ENCODE measurements at regions not wholly inside any gene's neighbourhood (a gene's known extent, or its start where the extent isn't known, plus 50 kb on each side); places are given as distances from the start of the nearest gene placed in this dataset.

GRCh38 chr13:104034891-104035290 is 968.7 kb upstream of the SLC10A2 start:
- WGBS, 2 donors: 75 to 84% methylated on average over 2 of the region's 2 CpGs
- H3K27ac ChIP-seq: no peak overlapping the region
- no peak overlapping the region for H3K4me3 ChIP-seq
- no peak for TF ChIP-seq POLR2A (IDR thresholded peaks at IDR 0.05)
- no peak for TF ChIP-seq CTCF (IDR thresholded peaks at IDR 0.05)
- no peak for ATAC-seq
- no peak for DNase-seq
- no peaks in the 10 kb centered on the region for H3K27me3 ChIP-seq
- no peaks in the 10 kb centered on the region for H3K36me3 ChIP-seq (replicated peaks in 1 of 2; ENCODE audit: insufficient read depth in 1 of 2, low read depth in 2 of 2)
- intact Hi-C loops (cut with DNase I): no loop called here
- H3K9me3 ChIP-seq: no peaks in the 10 kb centered on the region
- no peaks in the 10 kb centered on the region for H3K4me1 ChIP-seq

GRCh38 chr13:104025303-104025702 is 959.1 kb upstream of the SLC10A2 start:
- Histone ChIP-seq H3K4me1 (peaks cover 5% of the 10 kb centered on the region), H3K9me3 (no peaks in the 10 kb centered on the region), H3K27me3 (no peaks in the 10 kb centered on the region), H3K36me3 (replicated peaks in 1 of 2; ENCODE audit: insufficient read depth in 1 of 2, low read depth in 2 of 2) (no peaks in the 10 kb centered on the region), H3K27ac (no peak overlapping the region), H3K4me3 (no peak overlapping the region)
- 46 to 51% methylated on average over 2 of the region's 2 CpGs for WGBS, 2 donors
- ATAC-seq (no peak), DNase-seq (no peak)
- TF ChIP-seq POLR2A (IDR thresholded peaks at IDR 0.05): no peak
- no peak for TF ChIP-seq CTCF (IDR thresholded peaks at IDR 0.05)
- intact Hi-C loops (cut with DNase I): no loop called here

- no peaks in the 10 kb centered on the region for H3K36me3 ChIP-seq (replicated peaks in 1 of 2; ENCODE audit: insufficient read depth in 1 of 2, low read depth in 2 of 2)
- H3K27ac ChIP-seq: no peak overlapping the region
- DNase-seq: no peak
- ATAC-seq: no peak
- 70% methylated on average over 4 of the region's 4 CpGs for WGBS, 2 donors
- TF ChIP-seq POLR2A (IDR thresholded peaks at IDR 0.05): no peak
- TF ChIP-seq CTCF (IDR thresholded peaks at IDR 0.05): no peak
- H3K27me3 ChIP-seq: no peaks in the 10 kb centered on the region
- H3K9me3 ChIP-seq: no peaks in the 10 kb centered on the region
- no peak overlapping the region for H3K4me3 ChIP-seq
- intact Hi-C loops (cut with DNase I): no loop called here
- peaks cover 5% of the 10 kb centered on the region for H3K4me1 ChIP-seq
Observed at GRCh38 chr13:104024416-104025170, 958.4 kb upstream of the SLC10A2 start.

GRCh38 chr13:104021806-104022397 is 955.7 kb upstream of the SLC10A2 start:
- TF ChIP-seq CTCF (IDR thresholded peaks at IDR 0.05) (no peak), POLR2A (IDR thresholded peaks at IDR 0.05) (no peak)
- DNase-seq: no peak
- no peaks in the 10 kb centered on the region for H3K4me1 ChIP-seq
- intact Hi-C loops (cut with DNase I): no loop called here
- H3K27ac ChIP-seq: no peak overlapping the region
- no peak for ATAC-seq
- H3K36me3 ChIP-seq (replicated peaks in 1 of 2; ENCODE audit: insufficient read depth in 1 of 2, low read depth in 2 of 2): no peaks in the 10 kb centered on the region
- H3K4me3 ChIP-seq: no peak overlapping the region
- H3K27me3 ChIP-seq: no peaks in the 10 kb centered on the region
- no peaks in the 10 kb centered on the region for H3K9me3 ChIP-seq
- WGBS, 2 donors: 83 to 93% methylated on average over 4 of the region's 4 CpGs

- WGBS, 2 donors: 27 to 42% methylated on average over 2 of the region's 2 CpGs
- intact Hi-C loops (cut with DNase I): no loop called here
- TF ChIP-seq POLR2A (IDR thresholded peaks at IDR 0.05): no peak
- no peak for TF ChIP-seq CTCF (IDR thresholded peaks at IDR 0.05)
Observed at GRCh38 chr13:104017317-104017716, 951.1 kb upstream of the SLC10A2 start.

More at GRCh38 chr13:104017317-104017716, 951.1 kb upstream of the SLC10A2 start:
- ATAC-seq (no peak), DNase-seq (no peak)
- Histone ChIP-seq H3K4me3 (no peak overlapping the region), H3K4me1 (peaks cover 5% of the 10 kb centered on the region), H3K27me3 (no peaks in the 10 kb centered on the region), H3K27ac (no peak overlapping the region), H3K9me3 (no peaks in the 10 kb centered on the region), H3K36me3 (replicated peaks in 1 of 2; ENCODE audit: insufficient read depth in 1 of 2, low read depth in 2 of 2) (no peaks in the 10 kb centered on the region)
